WTC11 (cell line): ENCODE measurements at regions not wholly inside any gene's neighbourhood (a gene's known extent, or its start where the extent isn't known, plus 50 kb on each side); places are given as distances from the start of the nearest gene placed in this dataset.

Source experiments
- CTCF ChIP-seq: fragments of 200-600 bp; IDR thresholded peaks from 2 replicates; pipeline ENCODE4 v1.8.0; 2022; ENCODE audit warnings: antibody characterized with exemption
- ETV6 ChIP-seq: sonication (generic); formaldehyde crosslinking; IDR thresholded peaks from 2 replicates; pipeline ENCODE4 v1.8.1; 2022; ENCODE audit warnings: mild to moderate bottlenecking, missing genetic modification reagents
- MYBL2 ChIP-seq: sonication (generic); formaldehyde crosslinking; IDR thresholded peaks from 2 replicates; pipeline ENCODE4 v1.8.1; 2023; ENCODE audit warnings: mild to moderate bottlenecking, moderate library complexity, missing genetic modification reagents
- RELA ChIP-seq: sonication (generic); formaldehyde crosslinking; IDR thresholded peaks from 2 replicates; pipeline ENCODE4 v1.8.1; 2022; ENCODE audit warnings: missing genetic modification reagents, mild to moderate bottlenecking, borderline replicate concordance
- SOX15 ChIP-seq: fragments of 250-450 bp; sonication (Bioruptor Pico); IDR thresholded peaks from 2 replicates; pipeline ENCODE4 v1.9.0; 2021; ENCODE audit warnings: mild to moderate bottlenecking
- SP1 ChIP-seq: sonication (generic); formaldehyde crosslinking; conservative IDR thresholded peaks from 2 replicates; pipeline ENCODE4 v1.8.1; 2022; ENCODE audit warnings: missing genetic modification reagents
- ZNF219 ChIP-seq: sonication (generic); formaldehyde crosslinking; IDR thresholded peaks from 2 replicates; pipeline ENCODE4 v1.8.0; 2023; ENCODE audit warnings: missing genetic modification reagents, mild to moderate bottlenecking, borderline replicate concordance
- TF ChIP-seq, protein P1 (sequence below): sonication (generic); formaldehyde crosslinking; IDR thresholded peaks from 2 replicates; pipeline ENCODE4 v1.8.1; 2023; ENCODE audit warnings: mild to moderate bottlenecking, missing genetic modification reagents

GRCh38 chr12:89252284-89252683, 100.0 kb downstream of the DUSP6 start:
- no peak for TF ChIP-seq ETV6 (CRISPR knock-in tag)
- TF ChIP-seq ZNF219 (CRISPR knock-in tag), result no peak
- TF ChIP-seq CTCF, result no peak
- TF ChIP-seq SP1, result no peak
- TF ChIP-seq SOX15 (CRISPR knock-in tag), result no peak
- TF ChIP-seq, protein P1, sequence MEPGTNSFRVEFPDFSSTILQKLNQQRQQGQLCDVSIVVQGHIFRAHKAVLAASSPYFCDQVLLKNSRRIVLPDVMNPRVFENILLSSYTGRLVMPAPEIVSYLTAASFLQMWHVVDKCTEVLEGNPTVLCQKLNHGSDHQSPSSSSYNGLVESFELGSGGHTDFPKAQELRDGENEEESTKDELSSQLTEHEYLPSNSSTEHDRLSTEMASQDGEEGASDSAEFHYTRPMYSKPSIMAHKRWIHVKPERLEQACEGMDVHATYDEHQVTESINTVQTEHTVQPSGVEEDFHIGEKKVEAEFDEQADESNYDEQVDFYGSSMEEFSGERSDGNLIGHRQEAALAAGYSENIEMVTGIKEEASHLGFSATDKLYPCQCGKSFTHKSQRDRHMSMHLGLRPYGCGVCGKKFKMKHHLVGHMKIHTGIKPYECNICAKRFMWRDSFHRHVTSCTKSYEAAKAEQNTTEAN (CRISPR knock-in tag), result no peak
- TF ChIP-seq MYBL2 (CRISPR knock-in tag), result no peak
- TF ChIP-seq RELA, result no peak
